ENCODE measurements at regions not wholly inside any gene's neighbourhood (a gene's known extent, or its start where the extent isn't known, plus 50 kb on each side); places are given as distances from the start of the nearest gene placed in this dataset.

DNA sequence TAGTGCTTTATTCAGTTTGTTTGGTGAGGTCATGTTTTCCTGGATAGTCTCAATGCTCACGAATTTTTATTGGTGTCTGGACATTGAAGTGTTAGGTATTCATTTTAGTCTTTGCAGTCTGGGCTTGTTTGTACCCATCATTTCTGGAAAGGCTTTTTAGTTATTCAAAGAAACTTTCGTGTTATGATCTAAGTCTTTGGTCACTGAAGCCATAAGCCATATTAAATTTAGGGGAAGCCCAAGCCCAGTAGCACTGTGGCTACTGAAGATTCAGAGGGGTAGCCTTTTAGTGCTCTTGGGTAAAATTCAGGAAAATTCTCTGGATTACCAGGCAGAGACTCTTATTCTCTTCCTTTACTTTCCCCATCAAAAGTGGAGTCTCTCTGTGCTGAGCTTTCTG lies 56.2 kb upstream of the PEX5L start:
- Mint-ChIP-seq H3K27me3 (no peaks in the 10 kb centered on the region), H3K4me3 (no peak overlapping the region), H3K36me3 (ENCODE audit: low read depth) (no peaks in the 10 kb centered on the region), H3K9me3 (peaks cover 10% of the 10 kb centered on the region), H3K27ac (no peak overlapping the region), H3K4me1 (no peaks in the 10 kb centered on the region)
- DNase-seq: no peak
- no peak for ATAC-seq

DNA sequence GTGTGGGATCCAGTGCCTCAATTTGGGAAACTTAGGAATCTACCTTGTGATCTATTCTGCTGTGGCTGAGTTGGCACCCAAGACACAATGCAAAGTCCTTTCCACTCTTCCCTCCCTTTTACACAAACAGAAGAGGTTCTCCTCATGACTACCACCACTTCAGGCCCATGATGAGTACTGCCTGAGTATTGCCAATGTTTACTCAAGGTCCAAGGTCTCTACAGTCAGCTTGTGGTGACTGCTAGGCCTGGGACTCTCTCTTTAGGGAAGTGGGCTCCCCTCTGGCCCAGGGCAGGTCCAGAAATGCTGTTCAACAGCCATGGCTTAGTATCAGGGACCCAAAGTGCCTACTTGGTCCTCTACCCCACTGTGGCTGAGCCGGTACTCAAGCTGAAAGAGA lies 56.8 kb upstream of the PEX5L start:
- ATAC-seq: no peak
- Mint-ChIP-seq H3K4me1 (no peaks in the 10 kb centered on the region), H3K9me3 (peaks cover 10% of the 10 kb centered on the region), H3K27me3 (no peaks in the 10 kb centered on the region), H3K27ac (no peak overlapping the region), H3K4me3 (no peak overlapping the region), H3K36me3 (ENCODE audit: low read depth) (no peaks in the 10 kb centered on the region)
- no peak for DNase-seq

DNA sequence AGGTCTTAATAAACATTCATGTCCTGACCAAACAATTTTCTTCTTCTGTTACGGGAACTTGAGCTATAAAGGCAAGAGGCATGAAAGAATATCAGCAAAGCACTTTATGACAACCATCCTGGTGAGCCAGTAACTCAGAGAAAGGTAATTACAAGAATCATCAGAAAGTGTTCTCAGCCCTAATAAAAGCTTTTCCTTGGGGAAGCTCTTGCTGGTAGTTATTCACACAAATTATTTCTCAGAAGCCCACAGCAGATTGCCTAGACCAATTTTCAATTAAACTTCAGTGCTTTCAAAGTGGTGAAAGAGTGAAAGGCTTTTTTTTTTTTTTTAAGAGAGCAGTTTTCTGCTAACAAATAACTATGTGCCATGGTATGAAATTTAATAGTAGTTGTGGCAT lies 60.9 kb upstream of the PEX5L start:
- Mint-ChIP-seq H3K27me3 (no peaks in the 10 kb centered on the region), H3K4me3 (no peak overlapping the region), H3K9me3 (peaks cover 6% of the 10 kb centered on the region), H3K4me1 (no peaks in the 10 kb centered on the region), H3K36me3 (ENCODE audit: low read depth) (no peaks in the 10 kb centered on the region), H3K27ac (no peak overlapping the region)
- ATAC-seq (no peak), DNase-seq (no peak)

DNA sequence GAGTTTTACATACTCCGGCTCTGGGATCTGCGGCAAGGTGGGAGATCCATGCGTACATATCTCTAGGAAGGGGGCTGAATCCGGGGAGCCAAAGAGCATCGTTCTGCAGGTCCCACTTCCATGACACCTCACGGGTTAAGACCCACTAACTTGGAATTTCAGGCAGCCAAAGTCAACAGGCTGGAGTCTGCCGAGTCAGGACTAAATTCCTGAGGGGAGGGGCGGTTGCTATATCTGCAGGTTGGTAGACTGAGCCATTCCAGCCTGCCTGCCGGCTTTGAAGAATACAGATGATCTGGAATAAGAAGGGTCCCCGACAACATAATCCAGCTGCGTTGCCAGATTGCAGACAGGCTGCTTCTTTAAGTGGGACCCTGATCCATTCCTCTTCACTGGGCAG lies 65.4 kb upstream of the PEX5L start:
- Mint-ChIP-seq H3K4me3 (no peak overlapping the region), H3K4me1 (no peaks in the 10 kb centered on the region), H3K9me3 (peaks cover 4% of the 10 kb centered on the region)

DNA sequence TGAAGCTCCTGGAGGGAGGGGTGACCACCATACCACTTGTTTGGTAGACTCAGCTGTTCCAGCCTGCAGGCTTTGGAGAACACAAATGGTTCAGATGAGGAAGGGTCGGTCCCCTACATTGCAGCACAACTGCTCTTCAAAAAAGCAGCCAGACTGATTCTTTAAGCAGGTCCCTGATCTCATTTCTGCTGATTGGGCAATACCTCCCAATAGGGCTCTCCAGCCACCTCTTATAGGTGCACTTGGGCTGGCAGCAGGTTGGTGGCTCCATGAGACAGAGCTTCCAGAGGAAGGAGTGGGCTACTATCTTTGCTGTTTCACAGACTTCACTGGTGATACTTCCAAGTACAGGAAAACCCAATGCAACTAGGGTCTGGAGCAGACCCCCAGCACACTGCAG lies 65.9 kb upstream of the PEX5L start:
- peaks cover 4% of the 10 kb centered on the region for H3K9me3 Mint-ChIP-seq
- no peaks in the 10 kb centered on the region for H3K36me3 Mint-ChIP-seq (ENCODE audit: low read depth)
- H3K27ac Mint-ChIP-seq: no peak overlapping the region
- ATAC-seq (no peak), DNase-seq (no peak)
- no peaks in the 10 kb centered on the region for H3K4me1 Mint-ChIP-seq
- no peaks in the 10 kb centered on the region for H3K27me3 Mint-ChIP-seq
- no peak overlapping the region for H3K4me3 Mint-ChIP-seq

More for the DNA sequence above, 65.4 kb upstream of the PEX5L start:
- no peak for DNase-seq
- Mint-ChIP-seq H3K36me3 (ENCODE audit: low read depth) (no peaks in the 10 kb centered on the region), H3K27ac (no peak overlapping the region), H3K27me3 (no peaks in the 10 kb centered on the region)
- no peak for ATAC-seq

DNA sequence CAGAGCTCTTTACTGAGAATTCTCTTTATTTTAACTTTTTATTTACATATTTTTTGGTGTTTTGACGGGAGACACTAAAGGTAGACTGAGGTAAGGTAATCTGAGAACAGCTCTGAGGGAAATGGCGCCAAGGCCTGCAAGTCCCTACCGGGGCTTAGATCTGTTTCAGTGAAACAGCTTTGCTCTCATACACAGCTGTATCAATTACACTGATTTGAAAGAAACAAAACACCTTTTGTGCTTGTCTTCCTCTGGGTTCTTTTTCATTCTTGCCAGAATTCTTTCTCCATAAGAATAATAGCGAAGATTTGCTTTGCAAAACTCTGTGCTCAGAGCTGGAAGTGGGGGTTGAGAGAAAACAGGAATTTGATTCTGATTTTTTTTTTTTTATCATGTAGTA lies 79.5 kb upstream of the PEX5L start:
- H3K4me3 Mint-ChIP-seq: no peak overlapping the region

DNA sequence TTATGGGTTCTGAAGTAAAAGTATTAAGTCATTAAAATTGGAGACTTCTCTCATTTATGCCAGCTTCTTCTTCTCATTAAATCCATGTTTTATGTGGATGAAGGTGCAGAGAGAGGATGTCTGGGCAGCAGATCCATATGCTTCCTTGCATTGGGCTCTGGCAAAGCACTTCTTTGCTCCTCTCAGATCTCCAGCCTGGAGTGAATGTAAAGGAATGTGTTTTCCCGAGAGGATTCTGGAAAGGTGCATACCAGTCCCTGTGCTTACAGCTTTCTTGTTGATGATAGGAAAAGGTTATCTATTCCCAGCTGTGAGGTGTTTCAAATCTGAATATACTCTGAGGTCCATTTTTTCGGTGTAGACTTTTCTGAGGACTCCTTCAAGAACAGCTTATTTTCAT lies 79.9 kb upstream of the PEX5L start:
- peaks cover 11% of the 10 kb centered on the region for H3K9me3 Mint-ChIP-seq
- no peak overlapping the region for H3K27ac Mint-ChIP-seq
- H3K4me1 Mint-ChIP-seq: no peaks in the 10 kb centered on the region

More for the DNA sequence above, 79.5 kb upstream of the PEX5L start:
- Mint-ChIP-seq H3K36me3 (ENCODE audit: low read depth) (no peaks in the 10 kb centered on the region), H3K27ac (no peak overlapping the region), H3K9me3 (peaks cover 9% of the 10 kb centered on the region), H3K4me1 (no peaks in the 10 kb centered on the region), H3K27me3 (no peaks in the 10 kb centered on the region)
- ATAC-seq (no peak), DNase-seq (no peak)

DNA sequence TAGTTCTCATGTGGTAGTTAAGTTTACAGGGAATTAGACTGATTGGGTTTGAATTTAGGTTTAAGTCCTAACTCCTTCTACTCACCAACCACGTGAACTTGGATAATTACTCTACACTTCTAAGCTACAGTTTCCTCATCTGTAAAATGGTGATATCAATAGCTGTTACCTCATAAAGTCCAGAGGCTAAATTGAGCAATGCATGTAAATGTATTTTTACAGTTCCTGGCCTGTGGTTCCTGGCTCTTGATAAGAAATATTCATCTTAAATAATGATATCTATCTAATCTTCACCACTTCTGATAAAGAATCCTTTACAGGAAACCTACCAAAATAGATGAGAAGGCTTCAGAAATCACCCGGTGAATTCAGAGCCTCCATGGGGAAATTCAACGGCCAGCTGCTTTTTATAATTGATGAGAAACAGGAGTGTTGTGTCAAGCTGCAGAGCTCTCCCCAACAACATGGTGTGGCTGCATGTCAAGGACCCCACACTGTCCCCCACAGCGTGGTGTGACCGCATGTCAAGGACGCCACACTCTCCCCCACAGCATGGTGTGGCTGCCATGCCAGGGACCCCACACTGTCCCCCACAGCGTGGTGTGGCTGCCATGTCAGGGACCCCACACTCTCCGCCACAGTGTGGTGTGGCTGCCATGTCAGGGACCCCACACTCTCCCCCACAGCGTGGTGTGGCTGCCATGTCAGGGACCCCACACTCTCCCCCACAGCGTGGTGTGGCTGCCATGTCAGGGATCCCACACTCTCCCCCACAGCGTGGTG lies 80.8 kb upstream of the PEX5L start:
- H3K27ac Mint-ChIP-seq: no peak overlapping the region
- ATAC-seq: no peak
- H3K27me3 Mint-ChIP-seq: no peaks in the 10 kb centered on the region
- no peaks in the 10 kb centered on the region for H3K4me1 Mint-ChIP-seq
- H3K4me3 Mint-ChIP-seq: no peak overlapping the region
- no peak for DNase-seq
- no peaks in the 10 kb centered on the region for H3K36me3 Mint-ChIP-seq (ENCODE audit: low read depth)
- peaks cover 11% of the 10 kb centered on the region for H3K9me3 Mint-ChIP-seq

More for the DNA sequence above, 79.9 kb upstream of the PEX5L start:
- Mint-ChIP-seq H3K36me3 (ENCODE audit: low read depth) (no peaks in the 10 kb centered on the region), H3K27me3 (no peaks in the 10 kb centered on the region), H3K4me3 (no peak overlapping the region)
- DNase-seq: no peak
- ATAC-seq: no peak

DNA sequence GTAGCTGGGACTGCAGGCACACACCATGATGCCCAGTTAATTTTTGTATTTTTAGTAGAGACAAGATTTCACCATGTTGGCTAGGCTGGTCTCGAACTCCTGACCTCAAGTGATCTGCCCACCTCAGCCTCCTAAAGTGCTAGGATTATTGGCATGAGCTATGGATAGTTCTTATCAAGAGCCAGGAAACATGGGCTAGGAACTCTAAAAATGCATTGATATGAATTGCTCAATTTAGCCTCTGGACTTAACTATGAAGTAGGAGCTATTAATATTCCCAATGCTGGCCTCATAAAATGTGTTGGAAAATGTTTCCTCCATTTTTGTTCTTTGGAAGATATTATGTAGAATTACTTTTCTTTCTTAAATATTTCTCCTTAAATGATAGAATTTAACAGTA lies 82.8 kb upstream of the PEX5L start:
- H3K9me3 Mint-ChIP-seq: peaks cover 21% of the 10 kb centered on the region
- DNase-seq (no peak), ATAC-seq (no peak)
- H3K4me1 Mint-ChIP-seq: no peaks in the 10 kb centered on the region
- no peak overlapping the region for H3K27ac Mint-ChIP-seq
- H3K4me3 Mint-ChIP-seq: no peak overlapping the region
- H3K36me3 Mint-ChIP-seq (ENCODE audit: low read depth): no peaks in the 10 kb centered on the region
- peaks cover 2% of the 10 kb centered on the region for H3K27me3 Mint-ChIP-seq

DNA sequence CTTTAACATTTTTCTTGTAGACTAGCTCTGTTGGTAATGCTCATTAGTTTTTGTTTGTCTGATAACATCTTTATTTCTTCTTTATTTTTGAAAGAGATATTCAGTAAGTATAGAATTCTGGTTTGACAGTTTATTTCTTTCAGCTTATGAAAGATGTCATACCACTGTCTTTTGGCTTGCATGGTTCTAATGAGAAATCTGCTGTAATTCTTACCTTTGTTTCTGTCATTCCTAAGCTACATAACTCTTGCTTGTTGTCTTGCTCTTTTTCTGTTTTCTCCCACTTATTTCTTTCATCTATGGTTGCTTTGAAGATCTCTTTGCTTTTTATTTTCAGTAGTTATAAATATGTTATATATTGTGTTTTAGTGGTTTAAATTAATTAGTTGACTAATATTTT lies 87.2 kb upstream of the PEX5L start:
- peaks cover 32% of the 10 kb centered on the region for H3K9me3 Mint-ChIP-seq
- peaks cover 2% of the 10 kb centered on the region for H3K27me3 Mint-ChIP-seq
- no peaks in the 10 kb centered on the region for H3K4me1 Mint-ChIP-seq
- ATAC-seq (no peak), DNase-seq (no peak)
- no peak overlapping the region for H3K4me3 Mint-ChIP-seq
- H3K27ac Mint-ChIP-seq: no peak overlapping the region
- no peaks in the 10 kb centered on the region for H3K36me3 Mint-ChIP-seq (ENCODE audit: low read depth)

DNA sequence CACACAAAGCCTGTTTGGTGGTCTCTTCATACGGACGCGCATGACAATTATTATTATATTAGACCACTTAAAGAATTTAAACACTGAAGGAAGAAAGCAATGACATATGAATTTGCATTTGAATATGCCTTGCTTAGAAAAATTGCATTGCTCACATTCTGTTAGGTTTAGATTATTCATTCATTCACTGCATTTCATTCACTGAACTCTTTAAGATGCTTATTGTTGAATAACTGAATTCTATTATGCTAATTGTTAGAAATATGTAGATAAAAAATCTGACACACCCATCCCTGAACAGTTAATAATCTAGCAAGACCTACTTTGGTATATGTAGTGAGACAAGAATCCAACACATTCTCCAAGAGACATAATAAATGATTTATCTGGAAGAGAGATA lies 94.4 kb upstream of the PEX5L start:
- H3K4me1 Mint-ChIP-seq: no peaks in the 10 kb centered on the region
- H3K27me3 Mint-ChIP-seq: no peaks in the 10 kb centered on the region
- no peak for DNase-seq
- H3K36me3 Mint-ChIP-seq (ENCODE audit: low read depth): no peaks in the 10 kb centered on the region
- no peak overlapping the region for H3K27ac Mint-ChIP-seq
- H3K9me3 Mint-ChIP-seq: peaks cover 4% of the 10 kb centered on the region
- no peak overlapping the region for H3K4me3 Mint-ChIP-seq
- ATAC-seq: no peak

DNA sequence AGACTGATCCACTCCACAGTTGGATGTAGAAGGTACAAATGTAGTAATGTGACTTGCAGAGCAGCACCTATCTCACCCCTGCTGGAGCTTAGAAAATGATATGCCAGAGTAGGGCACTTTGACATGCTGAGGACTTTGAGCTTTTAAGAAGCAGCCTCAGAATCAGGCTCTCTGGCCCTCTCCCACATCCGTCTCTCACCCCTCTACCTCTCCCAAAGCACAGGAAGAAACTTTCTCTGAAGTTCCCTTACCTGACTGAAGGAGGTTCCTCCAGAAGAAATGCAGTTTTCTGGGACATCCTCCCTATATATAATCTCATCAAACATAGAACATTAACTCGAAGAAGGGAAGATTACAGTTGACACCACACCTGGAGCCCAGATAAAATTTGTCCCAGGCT lies 98.4 kb upstream of the PEX5L start:
- no peak for DNase-seq
- no peaks in the 10 kb centered on the region for H3K4me1 Mint-ChIP-seq
- no peaks in the 10 kb centered on the region for H3K36me3 Mint-ChIP-seq (ENCODE audit: low read depth)
- no peak overlapping the region for H3K4me3 Mint-ChIP-seq
- H3K27me3 Mint-ChIP-seq: no peaks in the 10 kb centered on the region
- no peak for ATAC-seq
- no peaks in the 10 kb centered on the region for H3K9me3 Mint-ChIP-seq
- no peak overlapping the region for H3K27ac Mint-ChIP-seq

DNA sequence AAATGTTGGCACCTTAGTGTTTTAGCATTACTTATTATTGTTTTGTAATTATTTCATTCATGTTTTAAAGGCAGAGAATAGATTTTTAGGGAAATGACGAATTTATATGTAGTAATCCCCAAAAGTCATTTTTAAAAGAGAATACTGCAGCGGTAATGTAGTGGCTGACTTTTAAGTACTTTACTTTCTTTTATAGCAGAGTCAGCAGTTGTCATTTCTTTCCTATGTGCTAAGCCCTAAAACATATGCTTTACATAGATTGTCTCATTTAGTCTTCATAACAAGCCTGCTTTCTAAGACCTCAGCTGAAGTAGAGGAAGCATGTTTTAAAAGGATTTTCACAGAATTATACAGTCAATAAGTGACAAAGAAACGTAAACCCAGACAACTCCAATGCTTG lies 102.1 kb upstream of the PEX5L start:
- ATAC-seq: no peak
- Mint-ChIP-seq H3K36me3 (ENCODE audit: low read depth) (no peaks in the 10 kb centered on the region), H3K27me3 (no peaks in the 10 kb centered on the region), H3K27ac (no peak overlapping the region), H3K9me3 (no peaks in the 10 kb centered on the region), H3K4me1 (no peaks in the 10 kb centered on the region), H3K4me3 (no peak overlapping the region)
- no peak for DNase-seq

DNA sequence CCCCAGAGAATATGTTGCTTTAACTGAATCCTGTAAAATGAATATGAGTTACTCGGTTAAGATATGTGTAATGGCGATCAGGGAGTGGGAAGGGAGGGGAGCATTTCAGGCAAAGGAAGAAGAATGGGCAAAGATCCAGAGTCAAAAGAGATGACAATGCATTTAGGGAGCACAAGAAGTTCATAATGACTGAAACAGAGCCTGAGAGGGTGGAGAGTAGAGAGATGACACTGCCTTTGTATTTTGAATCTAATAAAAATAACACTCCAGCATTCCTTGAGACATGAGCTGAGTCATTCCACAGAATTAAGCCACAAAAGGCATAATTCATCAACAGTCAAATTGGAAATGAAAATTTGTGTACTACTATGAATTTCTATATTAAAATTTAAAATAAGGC lies 105.3 kb upstream of the PEX5L start:
- H3K27me3 Mint-ChIP-seq: no peaks in the 10 kb centered on the region
- H3K4me3 Mint-ChIP-seq: no peak overlapping the region
- no peaks in the 10 kb centered on the region for H3K4me1 Mint-ChIP-seq
- no peak for ATAC-seq
- H3K27ac Mint-ChIP-seq: no peak overlapping the region
- H3K9me3 Mint-ChIP-seq: no peaks in the 10 kb centered on the region
- DNase-seq: no peak
- H3K36me3 Mint-ChIP-seq (ENCODE audit: low read depth): no peaks in the 10 kb centered on the region

DNA sequence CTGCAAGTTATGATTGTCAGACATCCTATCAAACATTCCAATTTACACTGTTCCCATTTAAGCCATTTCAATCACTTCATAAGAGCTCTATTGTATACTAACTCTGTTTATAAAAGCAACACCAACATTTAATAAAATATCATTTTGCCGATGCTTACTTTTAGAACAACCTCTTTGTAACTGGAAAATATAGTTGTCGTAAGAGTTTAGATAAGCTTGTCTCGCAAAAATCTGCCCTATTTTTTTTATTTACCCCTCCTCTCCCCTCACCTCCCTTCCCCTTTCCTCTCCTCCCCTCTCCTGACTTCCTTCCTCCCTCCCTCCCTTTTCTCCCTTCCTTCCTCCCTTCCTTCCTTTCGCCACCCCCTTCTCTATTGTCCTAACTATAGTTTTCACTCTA lies 105.7 kb upstream of the PEX5L start:
- no peak overlapping the region for H3K4me3 Mint-ChIP-seq
- H3K36me3 Mint-ChIP-seq (ENCODE audit: low read depth): no peaks in the 10 kb centered on the region
- H3K27me3 Mint-ChIP-seq: no peaks in the 10 kb centered on the region
- H3K9me3 Mint-ChIP-seq: no peaks in the 10 kb centered on the region
- DNase-seq: no peak
- no peak for ATAC-seq
- H3K4me1 Mint-ChIP-seq: no peaks in the 10 kb centered on the region
- H3K27ac Mint-ChIP-seq: no peak overlapping the region

DNA sequence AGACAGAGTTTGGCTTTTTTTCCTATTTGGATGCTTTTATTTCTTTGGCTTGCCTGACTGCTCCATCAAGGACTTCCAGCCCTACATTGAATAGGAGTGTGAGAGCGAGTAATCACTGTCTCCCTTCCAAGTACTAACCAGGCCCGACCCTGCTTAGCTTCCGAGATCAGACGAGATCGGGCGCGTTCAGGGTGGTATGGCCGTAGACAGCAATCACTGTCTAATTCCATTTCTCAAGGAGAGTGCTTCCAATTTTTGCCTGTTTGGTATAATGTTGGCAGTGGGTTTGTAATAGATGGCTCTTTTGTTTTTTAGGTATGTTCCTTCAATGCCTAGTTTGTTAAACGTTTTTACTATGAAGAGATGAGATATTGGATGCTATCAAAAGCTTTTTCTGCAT lies 125.0 kb upstream of the PEX5L start:
- Mint-ChIP-seq H3K36me3 (ENCODE audit: low read depth) (no peaks in the 10 kb centered on the region), H3K4me3 (no peak overlapping the region), H3K9me3 (peaks cover 6% of the 10 kb centered on the region), H3K4me1 (no peaks in the 10 kb centered on the region), H3K27ac (no peak overlapping the region), H3K27me3 (no peaks in the 10 kb centered on the region)
- DNase-seq (no peak), ATAC-seq (no peak)

Measured in activated naive CD8-positive, alpha-beta T cell treated with anti-CD3 and anti-CD28 coated beads, Interleukin-2, amount 50 U/mL, for 24 hours (primary cell).